ENCODE measurements at regions not wholly inside any gene's neighbourhood (a gene's known extent, or its start where the extent isn't known, plus 50 kb on each side); places are given as distances from the start of the nearest gene placed in this dataset.

GRCh38 chr12:77537663-77538062 is 293.0 kb upstream of the NAV3 start:
- DNase-seq (ENCODE audit: insufficient read length, low spot score) (no peak), FAIRE-seq (no peak)
- no peak for TF ChIP-seq SPI1 (IDR thresholded peaks at IDR 0.05; ENCODE audit: low read depth, low read length)
- no peak for TF ChIP-seq POU2F2 (IDR thresholded peaks at IDR 0.05; ENCODE audit: low read depth, low read length)
- no peak for TF ChIP-seq POLR2A (IDR thresholded peaks at IDR 0.05; ENCODE audit: low read depth, low read length)
- TF ChIP-seq PAX5 (IDR thresholded peaks at IDR 0.05; ENCODE audit: insufficient read depth, low read length, severe bottlenecking): no peak
- TF ChIP-seq POLR2AphosphoS5 (IDR thresholded peaks at IDR 0.05; ENCODE audit: low read depth, low read length): no peak
- TF ChIP-seq TAF1 (IDR thresholded peaks at IDR 0.05; ENCODE audit: low read depth, low read length): no peak

GRCh38 chr12:77535734-77536133 is 295.0 kb upstream of the NAV3 start:
- DNase-seq (ENCODE audit: insufficient read length, low spot score) (no peak), FAIRE-seq (no peak)
- no peak for TF ChIP-seq POLR2A (IDR thresholded peaks at IDR 0.05; ENCODE audit: low read depth, low read length)
- TF ChIP-seq POU2F2 (IDR thresholded peaks at IDR 0.05; ENCODE audit: low read depth, low read length): no peak

GRCh38 chr12:77531912-77532311 is 298.8 kb upstream of the NAV3 start:
- FAIRE-seq (no peak), DNase-seq (ENCODE audit: insufficient read length, low spot score) (no peak)
- TF ChIP-seq POLR2A (IDR thresholded peaks at IDR 0.05; ENCODE audit: low read depth, low read length): no peak
- no peak for TF ChIP-seq POLR2AphosphoS5 (IDR thresholded peaks at IDR 0.05; ENCODE audit: low read depth, low read length)
- TF ChIP-seq POU2F2 (IDR thresholded peaks at IDR 0.05; ENCODE audit: low read depth, low read length): no peak
- TF ChIP-seq SPI1 (IDR thresholded peaks at IDR 0.05; ENCODE audit: low read depth, low read length): no peak
- no peak for TF ChIP-seq PAX5 (IDR thresholded peaks at IDR 0.05; ENCODE audit: insufficient read depth, low read length, severe bottlenecking)
- TF ChIP-seq TAF1 (IDR thresholded peaks at IDR 0.05; ENCODE audit: low read depth, low read length): no peak

GRCh38 chr12:77522247-77522646 is 308.4 kb upstream of the NAV3 start:
- TF ChIP-seq POLR2AphosphoS5 (IDR thresholded peaks at IDR 0.05; ENCODE audit: low read depth, low read length) (no peak), POLR2A (IDR thresholded peaks at IDR 0.05; ENCODE audit: low read depth, low read length) (no peak), POU2F2 (IDR thresholded peaks at IDR 0.05; ENCODE audit: low read depth, low read length) (no peak), SPI1 (IDR thresholded peaks at IDR 0.05; ENCODE audit: low read depth, low read length) (no peak), PAX5 (IDR thresholded peaks at IDR 0.05; ENCODE audit: insufficient read depth, low read length, severe bottlenecking) (no peak), TAF1 (IDR thresholded peaks at IDR 0.05; ENCODE audit: low read depth, low read length) (no peak)
- no peak for FAIRE-seq
- DNase-seq (ENCODE audit: insufficient read length, low spot score): no peak

- no peak for DNase-seq (ENCODE audit: insufficient read length, low spot score)
- FAIRE-seq: no peak
- TF ChIP-seq POLR2AphosphoS5 (IDR thresholded peaks at IDR 0.05; ENCODE audit: low read depth, low read length) (no peak), POU2F2 (IDR thresholded peaks at IDR 0.05; ENCODE audit: low read depth, low read length) (no peak), SPI1 (IDR thresholded peaks at IDR 0.05; ENCODE audit: low read depth, low read length) (no peak), PAX5 (IDR thresholded peaks at IDR 0.05; ENCODE audit: insufficient read depth, low read length, severe bottlenecking) (no peak), TAF1 (IDR thresholded peaks at IDR 0.05; ENCODE audit: low read depth, low read length) (no peak), POLR2A (IDR thresholded peaks at IDR 0.05; ENCODE audit: low read depth, low read length) (no peak)
Measured at GRCh38 chr12:77521508-77522115, 309.1 kb upstream of the NAV3 start.

- TF ChIP-seq POLR2A (IDR thresholded peaks at IDR 0.05; ENCODE audit: low read depth, low read length): no peak
- TF ChIP-seq POLR2AphosphoS5 (IDR thresholded peaks at IDR 0.05; ENCODE audit: low read depth, low read length): no peak
- TF ChIP-seq SPI1 (IDR thresholded peaks at IDR 0.05; ENCODE audit: low read depth, low read length): no peak
- no peak for TF ChIP-seq TAF1 (IDR thresholded peaks at IDR 0.05; ENCODE audit: low read depth, low read length)
- TF ChIP-seq PAX5 (IDR thresholded peaks at IDR 0.05; ENCODE audit: insufficient read depth, low read length, severe bottlenecking): no peak
- no peak for TF ChIP-seq POU2F2 (IDR thresholded peaks at IDR 0.05; ENCODE audit: low read depth, low read length)
- DNase-seq (ENCODE audit: insufficient read length, low spot score) (no peak), FAIRE-seq (no peak)
Measured at GRCh38 chr12:77514511-77514910, 316.2 kb upstream of the NAV3 start.

GRCh38 chr12:77510985-77511384 is 319.7 kb upstream of the NAV3 start:
- FAIRE-seq: peak; percentile 50
- TF ChIP-seq POLR2AphosphoS5 (IDR thresholded peaks at IDR 0.05; ENCODE audit: low read depth, low read length): no peak
- TF ChIP-seq POU2F2 (IDR thresholded peaks at IDR 0.05; ENCODE audit: low read depth, low read length): no peak
- no peak for TF ChIP-seq SPI1 (IDR thresholded peaks at IDR 0.05; ENCODE audit: low read depth, low read length)
- TF ChIP-seq PAX5 (IDR thresholded peaks at IDR 0.05; ENCODE audit: insufficient read depth, low read length, severe bottlenecking): no peak
- no peak for TF ChIP-seq POLR2A (IDR thresholded peaks at IDR 0.05; ENCODE audit: low read depth, low read length)
- no peak for DNase-seq (ENCODE audit: insufficient read length, low spot score)

- DNase-seq (ENCODE audit: insufficient read length, low spot score): no peak
- TF ChIP-seq TAF1 (IDR thresholded peaks at IDR 0.05; ENCODE audit: low read depth, low read length): no peak
- no peak for TF ChIP-seq POLR2A (IDR thresholded peaks at IDR 0.05; ENCODE audit: low read depth, low read length)
- no peak for TF ChIP-seq SPI1 (IDR thresholded peaks at IDR 0.05; ENCODE audit: low read depth, low read length)
- TF ChIP-seq PAX5 (IDR thresholded peaks at IDR 0.05; ENCODE audit: insufficient read depth, low read length, severe bottlenecking): no peak
- TF ChIP-seq POLR2AphosphoS5 (IDR thresholded peaks at IDR 0.05; ENCODE audit: low read depth, low read length): no peak
- TF ChIP-seq POU2F2 (IDR thresholded peaks at IDR 0.05; ENCODE audit: low read depth, low read length): no peak
- FAIRE-seq: no peak
Measured at GRCh38 chr12:77504466-77504865, 326.2 kb upstream of the NAV3 start.

GRCh38 chr12:77500089-77500488 is 330.6 kb upstream of the NAV3 start:
- TF ChIP-seq POU2F2 (IDR thresholded peaks at IDR 0.05; ENCODE audit: low read depth, low read length) (no peak), SPI1 (IDR thresholded peaks at IDR 0.05; ENCODE audit: low read depth, low read length) (no peak), PAX5 (IDR thresholded peaks at IDR 0.05; ENCODE audit: insufficient read depth, low read length, severe bottlenecking) (no peak), POLR2AphosphoS5 (IDR thresholded peaks at IDR 0.05; ENCODE audit: low read depth, low read length) (no peak), POLR2A (IDR thresholded peaks at IDR 0.05; ENCODE audit: low read depth, low read length) (no peak), TAF1 (IDR thresholded peaks at IDR 0.05; ENCODE audit: low read depth, low read length) (no peak)
- DNase-seq (ENCODE audit: insufficient read length, low spot score) (no peak), FAIRE-seq (no peak)

GRCh38 chr12:77497647-77498046 is 333.0 kb upstream of the NAV3 start:
- DNase-seq (ENCODE audit: insufficient read length, low spot score): no peak
- TF ChIP-seq POU2F2 (IDR thresholded peaks at IDR 0.05; ENCODE audit: low read depth, low read length) (no peak), PAX5 (IDR thresholded peaks at IDR 0.05; ENCODE audit: insufficient read depth, low read length, severe bottlenecking) (no peak), SPI1 (IDR thresholded peaks at IDR 0.05; ENCODE audit: low read depth, low read length) (no peak), POLR2A (IDR thresholded peaks at IDR 0.05; ENCODE audit: low read depth, low read length) (no peak), TAF1 (IDR thresholded peaks at IDR 0.05; ENCODE audit: low read depth, low read length) (no peak), POLR2AphosphoS5 (IDR thresholded peaks at IDR 0.05; ENCODE audit: low read depth, low read length) (no peak)
- no peak for FAIRE-seq
